H1 (cell line): ENCODE measurements at regions not wholly inside any gene's neighbourhood (a gene's known extent, or its start where the extent isn't known, plus 50 kb on each side); places are given as distances from the start of the nearest gene placed in this dataset.

Experiments
- HDAC2 ChIP-seq, 2 experiments: fragments of 300-600 bp in 1 of 2; sonication (generic) in 1 of 2; IDR thresholded peaks; 2 replicates each; pipeline ENCODE4 v1.6.1; 2011 to 2012; ENCODE audit warnings: low read depth in 2 of 2, low read length in 2 of 2, mild to moderate bottlenecking in 2 of 2, moderate library complexity in 2 of 2, borderline replicate concordance in 1 of 2, inconsistent platforms in 1 of 2
- SP2 ChIP-seq: IDR thresholded peaks from 2 replicates; pipeline ENCODE4 v1.6.1; 2012; ENCODE audit warnings: mild to moderate bottlenecking, low read length, inconsistent platforms
- TBP ChIP-seq: IDR thresholded peaks from 2 replicates; pipeline ENCODE4 v1.6.1; 2011; ENCODE audit warnings: low read depth, low read length, improper control_type of control experiment
- YY1 ChIP-seq: IDR thresholded peaks from 2 replicates; pipeline ENCODE4 v1.6.1; 2011; ENCODE audit warnings: low read depth, mild to moderate bottlenecking, low read length
- ZNF274 ChIP-seq: IDR thresholded peaks from 2 replicates; pipeline ENCODE4 v1.7.0; 2012; ENCODE audit warnings: low read length, borderline replicate concordance; ENCODE audit errors: extremely low read depth

GRCh38 chr16:86892509-86892908, 314.2 kb downstream of the FOXL1 start:
- TF ChIP-seq TBP (no peak), YY1 (no peak), SP2 (no peak), HDAC2 (IDR thresholded peaks at IDR 0.05; ENCODE audit: borderline replicate concordance in 1 of 2, low read depth in 2 of 2, low read length in 2 of 2) (no peak), ZNF274 (no peak)
